H1 (cell line): ENCODE measurements at regions not wholly inside any gene's neighbourhood (a gene's known extent, or its start where the extent isn't known, plus 50 kb on each side); places are given as distances from the start of the nearest gene placed in this dataset.
A peak's percentile ranks its signal among the peaks of the same experiment; 100 is the strongest.

Experiments used
- CTCF ChIA-PET: fragments of 300-600 bp; sonication (Branson Sonifier 250); formaldehyde crosslinking; loops from one replicate; lab custom pipeline; 2021; ENCODE audit not compliant: partially characterized antibody; lab: Charles Lee
- POLR2A ChIA-PET: fragments of 300-600 bp; sonication (Branson Sonifier 250); formaldehyde crosslinking; loops from one replicate; lab custom pipeline; 2021; ENCODE audit warnings: inconsistent platforms; ENCODE audit not compliant: partially characterized antibody; lab: Charles Lee
- DNase-seq, 2 experiments: peaks; one replicate each; pipeline versions ENCODE4 v3.0.0 to v3.0.0-alpha.2; 2010 to 2022; ENCODE audit warnings: low spot score in 2 of 2, low read depth in 1 of 2, mixed read lengths in 1 of 2
- FAIRE-seq: peaks from 2 replicates; lab custom pipeline; 2011; peaks lifted over from hg19 to GRCh38; lab: Jason Lieb, UNC
- H2AFZ ChIP-seq: 2 replicates; pipeline ENCODE4 v1.8.1; 2012; ENCODE audit warnings: low read length, inconsistent platforms
- H2AK5ac ChIP-seq: 2 replicates; pipeline ENCODE4 v1.6.1; 2013; ENCODE audit warnings: low read depth, low read length
- H2BK120ac ChIP-seq: replicated peaks from 2 replicates; pipeline ENCODE3; 2013; ENCODE audit warnings: low read depth, low read length, inconsistent platforms
- H2BK12ac ChIP-seq: 2 replicates; pipeline ENCODE4 v1.6.1; 2013; ENCODE audit warnings: low read depth, low read length
- H2BK15ac ChIP-seq: 2 replicates; pipeline ENCODE4 v1.6.1; 2013; ENCODE audit warnings: low read length
- H2BK20ac ChIP-seq: 2 replicates; pipeline ENCODE4 v1.6.1; 2013; ENCODE audit warnings: low read length
- H2BK5ac ChIP-seq: 2 replicates; pipeline ENCODE4 v1.6.1; 2013; ENCODE audit warnings: low read depth, low read length
- H3K14ac ChIP-seq: 2 replicates; pipeline ENCODE4 v1.6.1; 2013; ENCODE audit warnings: inconsistent platforms; ENCODE audit not compliant: insufficient read length
- H3K18ac ChIP-seq: 2 replicates; pipeline ENCODE4 v1.6.1; 2013; ENCODE audit warnings: low read length; ENCODE audit errors: extremely low read depth
- H3K23ac ChIP-seq: 2 replicates; pipeline ENCODE4 v1.6.1; 2013; ENCODE audit warnings: inconsistent platforms; ENCODE audit not compliant: insufficient read length
- H3K23me2 ChIP-seq: 2 replicates; pipeline ENCODE4 v1.6.1; 2013; ENCODE audit warnings: low read depth, low read length
- H3K27ac ChIP-seq: 2 replicates; pipeline ENCODE4 v1.6.1; 2011; ENCODE audit warnings: low read depth, low read length, inconsistent platforms
- H3K27me3 ChIP-seq, 4 experiments: replicated peaks in 1 of 4; 1 replicate in 1 of 4; 2 replicates in 3 of 4; pipeline versions ENCODE4 v1.6.1 to v1.8.1; 2011 to 2013; ENCODE audit warnings: low read length in 3 of 4, mild to moderate bottlenecking in 3 of 4, inconsistent platforms in 2 of 4, mixed read lengths in 2 of 4, moderate library complexity in 1 of 4; ENCODE audit not compliant: control insufficient read depth in 3 of 4, insufficient read depth in 3 of 4; ENCODE audit errors: extremely low read depth in 1 of 4
- H3K36me3 ChIP-seq, 4 experiments: 2 replicates each; pipeline versions ENCODE4 v1.6.1 to v1.8.1; 2011 to 2013; ENCODE audit warnings: mild to moderate bottlenecking in 4 of 4, low read length in 3 of 4, moderate library complexity in 2 of 4, control low read depth in 1 of 4, inconsistent platforms in 1 of 4; ENCODE audit not compliant: insufficient read depth in 4 of 4, control insufficient read depth in 2 of 4
- H3K4ac ChIP-seq: replicated peaks from 2 replicates; pipeline ENCODE3; 2013; ENCODE audit warnings: low read length, low read depth, mixed read lengths, inconsistent platforms; ENCODE audit not compliant: insufficient read length
- H3K4me1 ChIP-seq, 4 experiments: replicated peaks in 1 of 4; 1 replicate in 1 of 4; 2 replicates in 3 of 4; pipeline versions ENCODE4 v1.6.1 to v1.8.1; 2011 to 2013; ENCODE audit warnings: low read length in 3 of 4, inconsistent platforms in 2 of 4, mixed read lengths in 1 of 4; ENCODE audit not compliant: insufficient read depth in 4 of 4, control insufficient read depth in 3 of 4
- H3K4me2 ChIP-seq, 2 experiments: 2 replicates each; pipeline versions ENCODE4 v1.6.1 to v1.8.1; 2011 to 2013; ENCODE audit warnings: low read depth in 2 of 2, low read length in 2 of 2, control low read depth in 1 of 2, inconsistent platforms in 1 of 2, mild to moderate bottlenecking in 1 of 2; ENCODE audit not compliant: insufficient read depth in 1 of 2
- H3K4me3 ChIP-seq, 4 experiments: fragments of 200-600, 300-600 bp in 1 of 4; sonication (generic), shearing (Covaris generic), sonication (Bioruptor Twin) in 1 of 4; 2 replicates each; pipeline versions ENCODE4 v1.5.1 to v1.8.1; 2011 to 2016; ENCODE audit warnings: low read length in 4 of 4, low read depth in 3 of 4, control low read depth in 2 of 4, inconsistent platforms in 2 of 4, mild to moderate bottlenecking in 2 of 4, mixed read lengths in 1 of 4, moderate library complexity in 1 of 4; ENCODE audit not compliant: insufficient read depth in 2 of 4; ENCODE audit errors: extremely low read depth in 1 of 4
- H3K56ac ChIP-seq: replicated peaks from 2 replicates; pipeline ENCODE3; 2013; ENCODE audit warnings: low read depth, mild to moderate bottlenecking, mixed read lengths, low read length, inconsistent platforms; ENCODE audit not compliant: insufficient read length
- H3K79me1 ChIP-seq: 2 replicates; pipeline ENCODE4 v1.6.1; 2013; ENCODE audit warnings: low read depth, low read length, control low read depth
- H3K79me2 ChIP-seq, 2 experiments: 2 replicates each; pipeline versions ENCODE4 v1.6.1 to v1.8.1; 2012 to 2013; ENCODE audit warnings: low read length in 2 of 2, mild to moderate bottlenecking in 2 of 2, inconsistent platforms in 1 of 2; ENCODE audit not compliant: insufficient read depth in 2 of 2, control insufficient read depth in 1 of 2
- H3K9ac ChIP-seq, 4 experiments: replicated peaks in 1 of 4; 1 replicate in 1 of 4; 2 replicates in 3 of 4; pipeline versions ENCODE4 v1.6.1 to v1.8.1; 2011 to 2013; ENCODE audit warnings: low read depth in 3 of 4, low read length in 3 of 4, control low read depth in 2 of 4, mild to moderate bottlenecking in 2 of 4, moderate library complexity in 2 of 4, inconsistent platforms in 1 of 4; ENCODE audit errors: extremely low read depth in 1 of 4
- H3K9me3 ChIP-seq, 2 experiments: 2 replicates each; pipeline versions ENCODE4 v1.6.1 to v1.8.1; 2012 to 2013; ENCODE audit warnings: mild to moderate bottlenecking in 2 of 2, moderate library complexity in 2 of 2, control low read depth in 1 of 2, inconsistent platforms in 1 of 2, low read depth in 1 of 2, low read length in 1 of 2, mixed read lengths in 1 of 2; ENCODE audit not compliant: insufficient read depth in 2 of 2
- H4K20me1 ChIP-seq, 2 experiments: replicated peaks in 1 of 2; 2 replicates each; pipeline versions ENCODE3 to v1.8.1; 2011 to 2013; ENCODE audit warnings: inconsistent platforms in 2 of 2, low read length in 2 of 2, mild to moderate bottlenecking in 1 of 2; ENCODE audit not compliant: insufficient read depth in 2 of 2, control insufficient read depth in 1 of 2
- H4K5ac ChIP-seq: 2 replicates; pipeline ENCODE4 v1.6.1; 2013; ENCODE audit warnings: low read length, low read depth, mixed read lengths, inconsistent platforms; ENCODE audit not compliant: insufficient read length
- H4K8ac ChIP-seq: 2 replicates; pipeline ENCODE4 v1.8.0; 2013; ENCODE audit warnings: mild to moderate bottlenecking, moderate library complexity, low read length, inconsistent platforms; ENCODE audit not compliant: insufficient read depth; ENCODE audit errors: extremely low read depth
- H4K91ac ChIP-seq: replicated peaks from 2 replicates; pipeline ENCODE3; 2013; ENCODE audit warnings: low read length, mixed read lengths, inconsistent platforms; ENCODE audit not compliant: insufficient read length
- ATF2 ChIP-seq: IDR thresholded peaks from 2 replicates; pipeline ENCODE4 v1.6.1; 2012; ENCODE audit warnings: low read length, inconsistent platforms
- CBX5 ChIP-seq: fragments of 300-800, 300-1000 bp; sonication (generic); IDR thresholded peaks from 2 replicates; pipeline ENCODE4 v1.7.1; 2016; ENCODE audit warnings: antibody characterized with exemption, low read length, low read depth
- CEBPB ChIP-seq: IDR thresholded peaks from 2 replicates; pipeline ENCODE4 v1.6.1; 2012; ENCODE audit warnings: low read depth, low read length
- FOSL1 ChIP-seq: IDR thresholded peaks from 2 replicates; pipeline ENCODE4 v1.6.1; 2011; ENCODE audit warnings: mild to moderate bottlenecking, low read depth, low read length, moderate library complexity; ENCODE audit not compliant: insufficient read depth
- GTF2F1 ChIP-seq: IDR thresholded peaks from 2 replicates; pipeline ENCODE4 v1.6.1; 2012; ENCODE audit warnings: low read depth, low read length, improper control_type of control experiment, borderline replicate concordance
- HDAC2 ChIP-seq, 2 experiments: fragments of 300-600 bp in 1 of 2; sonication (generic) in 1 of 2; IDR thresholded peaks; 2 replicates each; pipeline ENCODE4 v1.6.1; 2011 to 2012; ENCODE audit warnings: low read depth in 2 of 2, low read length in 2 of 2, mild to moderate bottlenecking in 2 of 2, moderate library complexity in 2 of 2, borderline replicate concordance in 1 of 2, inconsistent platforms in 1 of 2
- HDAC6 ChIP-seq: IDR thresholded peaks from one replicate; pipeline ENCODE4 v1.7.1; 2012; ENCODE audit warnings: low read depth, mild to moderate bottlenecking, inconsistent platforms, low read length, moderate library complexity
- JUND ChIP-seq: IDR thresholded peaks from 2 replicates; pipeline ENCODE4 v1.6.1; 2011; ENCODE audit warnings: mild to moderate bottlenecking, improper control_type of control experiment, low read length
- KDM1A ChIP-seq: fragments of 200-600, 300-600 bp; sonication (generic); IDR thresholded peaks from 2 replicates; pipeline ENCODE4 v1.7.1; 2016; ENCODE audit warnings: mild to moderate bottlenecking, low read length, borderline replicate concordance
- KDM4A ChIP-seq: IDR thresholded peaks from one replicate; pipeline ENCODE4 v1.7.1; 2012; ENCODE audit warnings: low read depth, mild to moderate bottlenecking, moderate library complexity, low read length, inconsistent platforms; ENCODE audit not compliant: severe bottlenecking
- NRF1 ChIP-seq: IDR thresholded peaks from 2 replicates; pipeline ENCODE4 v1.6.1; 2011; ENCODE audit warnings: mild to moderate bottlenecking, low read depth, low read length, improper control_type of control experiment
- POLR2A ChIP-seq, 2 experiments: IDR thresholded peaks; 1 replicate in 1 of 2; 2 replicates in 1 of 2; pipeline ENCODE4 v1.6.1; 2011; ENCODE audit warnings: low read depth in 2 of 2, low read length in 2 of 2, mild to moderate bottlenecking in 2 of 2; ENCODE audit errors: control extremely low read depth in 1 of 2
- SIRT6 ChIP-seq: IDR thresholded peaks from one replicate; pipeline ENCODE4 v1.7.1; 2012; ENCODE audit warnings: low read length, inconsistent platforms
- SIX5 ChIP-seq: IDR thresholded peaks from 2 replicates; pipeline ENCODE4 v1.6.1; 2011; ENCODE audit warnings: mild to moderate bottlenecking, low read depth, low read length
- WGBS, 2 experiments: shearing (Covaris generic) in 1 of 2; methylation state at CpG; one replicate each; pipeline versions ENCODE4 v1.1.6 to v1.1.7; 2013 to 2015; ENCODE audit warnings: low lambda C conversion rate in 2 of 2, mixed read lengths in 2 of 2, inconsistent platforms in 1 of 2, low coverage in 1 of 2, missing lambda C conversion rate in 1 of 2; ENCODE audit not compliant: insufficient replicate concordance in 2 of 2, insufficient coverage in 1 of 2, insufficient read length in 1 of 2; ENCODE audit errors: extremely low coverage in 1 of 2, missing lambda C conversion rate in 1 of 2; 5-methylcytosine and 5-hydroxymethylcytosine counted together

- peak; percentile 70 for FAIRE-seq
- Histone ChIP-seq H3K9me3 (no peaks in the 10 kb centered on the region), H2BK15ac (no peak overlapping the region), H3K23ac (no peak overlapping the region), H3K27ac (no peak overlapping the region), H3K4me3 (no peak overlapping the region), H4K91ac (no peak overlapping the region), H3K23me2 (no peaks in the 10 kb centered on the region), H3K36me3 (no peaks in the 10 kb centered on the region), H3K18ac (no peak overlapping the region), H3K4me2 (no peak overlapping the region), H3K9ac (no peak overlapping the region), H3K27me3 (no peaks in the 10 kb centered on the region), H3K4me1 (peaks cover 0 to 3% (median 0%) of the 10 kb centered on the region in 4 experiments; a peak in 1 of 7 replicates), H2BK12ac (no peak overlapping the region), H3K79me1 (no peaks in the 10 kb centered on the region), H2BK20ac (no peak overlapping the region), H3K14ac (no peak overlapping the region), H3K79me2 (no peaks in the 10 kb centered on the region), H4K8ac (no peak overlapping the region), H2BK120ac (no peak overlapping the region), H4K5ac (no peak overlapping the region), H3K4ac (no peak overlapping the region), H2BK5ac (no peak overlapping the region), H4K20me1 (no peaks in the 10 kb centered on the region), H3K56ac (no peak overlapping the region), H2AK5ac (no peak overlapping the region), H2AFZ (no peak overlapping the region)
- peak in 1 of 2 experiments; percentile 13 for DNase-seq
- CTCF ChIA-PET, result interaction anchor here (0.6 to 3.3 kb wide), 15 partner anchors 14 to 765 kb away, joined by 3 to 19 read pairs (median 3); no protein-coding TSS in a partner anchor
- WGBS, 2 experiments, result 53% methylated on average over 2 of the region's 2 CpGs; no CpG with 5 or more reads in 1 of the 2 experiments
- POLR2A ChIA-PET, result no interaction called here
- TF ChIP-seq FOSL1 (no peak), POLR2A (IDR thresholded peaks at IDR 0.05; ENCODE audit: control extremely low read depth in 1 of 2, low read depth in 2 of 2, low read length in 2 of 2) (no peak), HDAC6 (no peak), KDM4A (no peak), SIX5 (no peak), KDM1A (no peak), NRF1 (no peak), ATF2 (no peak), JUND (0 out of 2 replicates have a peak, but pooled peaks have one; percentile 23), CBX5 (no peak), HDAC2 (IDR thresholded peaks at IDR 0.05; ENCODE audit: borderline replicate concordance in 1 of 2, low read depth in 2 of 2, low read length in 2 of 2) (no peak), GTF2F1 (no peak), SIRT6 (no peak), CEBPB (peak; percentile 71)
These were observed 340.9 kb upstream of the CTSO start for GRCh38 chr4:156294577-156294976.
